SK-N-SH treated with all-trans-retinoic acid at 6 μM for 48 hours (cell line): ENCODE measurements at regions not wholly inside any gene's neighbourhood (a gene's known extent, or its start where the extent isn't known, plus 50 kb on each side); places are given as distances from the start of the nearest gene placed in this dataset.

Source experiments
- ATAC-seq: fragments of 200-7000 bp; cut with Tn5 transposase; 3 replicates; pipeline ENCODE4 v1.9.1; 2020; ENCODE audit warnings: mild to moderate bottlenecking, moderate library complexity
- ARNTL ChIP-seq: fragments of 450-650 bp; formaldehyde crosslinking; IDR thresholded peaks from 2 replicates; pipeline ENCODE4 v1.5.0; 2020; ENCODE audit warnings: low read depth, mild to moderate bottlenecking, moderate library complexity, borderline replicate concordance
- BACH2 ChIP-seq: fragments of 250-450 bp; sonication (Bioruptor Pico); IDR thresholded peaks from 2 replicates; pipeline ENCODE4 v1.9.0; 2021; ENCODE audit warnings: mild to moderate bottlenecking, borderline replicate concordance
- CSDC2 ChIP-seq: fragments of 250-450 bp; sonication (Bioruptor Pico); IDR thresholded peaks from 2 replicates; pipeline ENCODE4 v1.5.0; 2020; ENCODE audit warnings: mild to moderate bottlenecking, moderate library complexity
- ESRRG ChIP-seq: fragments of 250-450 bp; sonication (Bioruptor Pico); IDR thresholded peaks from 2 replicates; pipeline ENCODE4 v1.6.1; 2021; ENCODE audit warnings: mild to moderate bottlenecking
- GLIS3 ChIP-seq: fragments of 250-450 bp; sonication (Bioruptor Pico); IDR thresholded peaks from 2 replicates; pipeline ENCODE4 v1.5.0; 2020; ENCODE audit warnings: mild to moderate bottlenecking, moderate library complexity
- ISL1 ChIP-seq: fragments of 250-450 bp; sonication (Bioruptor Pico); IDR thresholded peaks from 2 replicates; pipeline ENCODE4 v2.1.2; 2022; ENCODE audit warnings: mild to moderate bottlenecking, moderate library complexity
- OSR1 ChIP-seq: fragments of 250-450 bp; sonication (Bioruptor Pico); IDR thresholded peaks from 2 replicates; pipeline ENCODE4 v1.8.0; 2022; ENCODE audit warnings: moderate library complexity, mild to moderate bottlenecking, inconsistent platforms
- PPARA ChIP-seq: fragments of 250-450 bp; sonication (Bioruptor Pico); IDR thresholded peaks from 2 replicates; pipeline ENCODE4 v1.5.0; 2020; ENCODE audit warnings: mild to moderate bottlenecking, borderline replicate concordance
- RARB ChIP-seq: fragments of 250-450 bp; sonication (Bioruptor Pico); IDR thresholded peaks from 2 replicates; pipeline ENCODE4 v1.8.0; 2021; ENCODE audit warnings: mild to moderate bottlenecking, moderate library complexity
- TOX ChIP-seq: fragments of 250-450 bp; sonication (Bioruptor Pico); IDR thresholded peaks from 2 replicates; pipeline ENCODE4 v1.8.0; 2021; ENCODE audit warnings: mild to moderate bottlenecking, moderate library complexity, borderline replicate concordance
- ZC3H10 ChIP-seq: fragments of 250-450 bp; sonication (Bioruptor Pico); IDR thresholded peaks from 2 replicates; pipeline ENCODE4 v1.5.1; 2021; ENCODE audit warnings: mild to moderate bottlenecking, moderate library complexity
- ZFP30 ChIP-seq: fragments of 450-650 bp; formaldehyde crosslinking; IDR thresholded peaks from 2 replicates; pipeline ENCODE4 v1.5.0; 2022; ENCODE audit warnings: mild to moderate bottlenecking, moderate library complexity
- ZNF565 ChIP-seq: fragments of 450-650 bp; formaldehyde crosslinking; conservative IDR thresholded peaks from 2 replicates; pipeline ENCODE4 v1.5.0; 2020; ENCODE audit warnings: low read depth, mild to moderate bottlenecking, moderate library complexity
- ZNF70 ChIP-seq: fragments of 450-650 bp; formaldehyde crosslinking; IDR thresholded peaks from 2 replicates; pipeline ENCODE4 v1.5.0; 2020; ENCODE audit warnings: mild to moderate bottlenecking, moderate library complexity
- TF ChIP-seq, protein P1 (sequence below): fragments of 250-450 bp; sonication (Bioruptor Pico); IDR thresholded peaks from 2 replicates; pipeline ENCODE4 v1.8.0; 2020; ENCODE audit warnings: mild to moderate bottlenecking, moderate library complexity, borderline replicate concordance
- TF ChIP-seq, protein P2 (sequence below): fragments of 250-450 bp; sonication (Bioruptor Pico); IDR thresholded peaks from 2 replicates; pipeline ENCODE4 v1.5.1; 2021; ENCODE audit warnings: mild to moderate bottlenecking, moderate library complexity
- TF ChIP-seq, protein P3 (sequence below): fragments of 250-450 bp; sonication (Bioruptor Pico); IDR thresholded peaks from 2 replicates; pipeline ENCODE4 v1.5.1; 2020; ENCODE audit warnings: low read depth, mild to moderate bottlenecking, moderate library complexity
- TF ChIP-seq, protein P4 (sequence below): fragments of 250-450 bp; sonication (Bioruptor Pico); IDR thresholded peaks from 2 replicates; pipeline ENCODE4 v1.5.0; 2020; ENCODE audit warnings: mild to moderate bottlenecking, moderate library complexity

DNA sequence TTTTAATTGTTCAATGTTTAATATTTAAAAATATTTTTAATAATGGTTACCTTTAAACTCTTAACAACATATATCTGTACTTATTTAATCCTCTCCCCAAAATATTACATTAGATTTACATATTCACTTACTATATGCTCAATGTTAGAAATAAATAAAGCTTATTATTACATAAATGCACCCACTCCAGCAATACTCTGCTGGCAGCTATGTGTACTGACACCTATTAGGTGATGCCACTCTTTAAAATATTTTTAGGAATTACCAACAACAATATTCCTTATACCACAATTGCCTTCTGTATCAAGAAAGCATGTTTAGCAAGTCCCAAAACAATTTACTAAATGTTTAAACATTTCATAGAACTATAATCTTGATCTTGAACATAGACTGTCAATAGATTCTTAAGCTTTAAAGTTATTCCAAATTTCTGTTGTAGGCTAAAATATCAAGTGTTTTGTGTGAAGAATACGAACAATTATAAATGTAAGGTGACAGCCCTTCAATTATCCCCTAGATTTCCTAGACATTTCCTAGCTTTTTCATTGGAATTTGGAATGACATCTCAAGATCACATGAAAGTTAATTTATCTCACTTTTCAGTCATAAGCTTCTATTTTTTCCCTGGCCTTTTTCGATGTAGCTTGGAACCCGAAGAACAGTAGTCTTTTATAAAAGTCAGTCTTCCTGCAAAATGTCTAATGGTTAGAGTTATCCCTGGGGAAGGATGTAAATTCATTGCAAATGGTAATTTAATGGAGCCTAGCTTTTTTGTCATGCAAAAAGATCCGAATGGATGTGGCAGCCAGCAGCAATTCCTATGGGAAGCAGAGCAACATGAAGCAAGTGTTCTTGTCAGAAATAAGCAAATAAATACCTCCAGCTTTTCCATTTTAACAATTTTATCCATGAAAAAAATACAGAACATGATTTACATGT, 907.5 kb upstream of the ATXN7L3B start:
- no peak for ATAC-seq
- TF ChIP-seq BACH2 (CRISPR knock-in tag): no peak
- TF ChIP-seq, protein P1, sequence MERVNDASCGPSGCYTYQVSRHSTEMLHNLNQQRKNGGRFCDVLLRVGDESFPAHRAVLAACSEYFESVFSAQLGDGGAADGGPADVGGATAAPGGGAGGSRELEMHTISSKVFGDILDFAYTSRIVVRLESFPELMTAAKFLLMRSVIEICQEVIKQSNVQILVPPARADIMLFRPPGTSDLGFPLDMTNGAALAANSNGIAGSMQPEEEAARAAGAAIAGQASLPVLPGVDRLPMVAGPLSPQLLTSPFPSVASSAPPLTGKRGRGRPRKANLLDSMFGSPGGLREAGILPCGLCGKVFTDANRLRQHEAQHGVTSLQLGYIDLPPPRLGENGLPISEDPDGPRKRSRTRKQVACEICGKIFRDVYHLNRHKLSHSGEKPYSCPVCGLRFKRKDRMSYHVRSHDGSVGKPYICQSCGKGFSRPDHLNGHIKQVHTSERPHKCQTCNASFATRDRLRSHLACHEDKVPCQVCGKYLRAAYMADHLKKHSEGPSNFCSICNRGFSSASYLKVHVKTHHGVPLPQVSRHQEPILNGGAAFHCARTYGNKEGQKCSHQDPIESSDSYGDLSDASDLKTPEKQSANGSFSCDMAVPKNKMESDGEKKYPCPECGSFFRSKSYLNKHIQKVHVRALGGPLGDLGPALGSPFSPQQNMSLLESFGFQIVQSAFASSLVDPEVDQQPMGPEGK (CRISPR knock-in tag): no peak
- TF ChIP-seq, protein P2, sequence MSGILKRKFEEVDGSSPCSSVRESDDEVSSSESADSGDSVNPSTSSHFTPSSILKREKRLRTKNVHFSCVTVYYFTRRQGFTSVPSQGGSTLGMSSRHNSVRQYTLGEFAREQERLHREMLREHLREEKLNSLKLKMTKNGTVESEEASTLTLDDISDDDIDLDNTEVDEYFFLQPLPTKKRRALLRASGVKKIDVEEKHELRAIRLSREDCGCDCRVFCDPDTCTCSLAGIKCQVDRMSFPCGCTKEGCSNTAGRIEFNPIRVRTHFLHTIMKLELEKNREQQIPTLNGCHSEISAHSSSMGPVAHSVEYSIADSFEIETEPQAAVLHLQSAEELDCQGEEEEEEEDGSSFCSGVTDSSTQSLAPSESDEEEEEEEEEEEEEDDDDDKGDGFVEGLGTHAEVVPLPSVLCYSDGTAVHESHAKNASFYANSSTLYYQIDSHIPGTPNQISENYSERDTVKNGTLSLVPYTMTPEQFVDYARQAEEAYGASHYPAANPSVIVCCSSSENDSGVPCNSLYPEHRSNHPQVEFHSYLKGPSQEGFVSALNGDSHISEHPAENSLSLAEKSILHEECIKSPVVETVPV (CRISPR knock-in tag): no peak
- TF ChIP-seq, protein P3, sequence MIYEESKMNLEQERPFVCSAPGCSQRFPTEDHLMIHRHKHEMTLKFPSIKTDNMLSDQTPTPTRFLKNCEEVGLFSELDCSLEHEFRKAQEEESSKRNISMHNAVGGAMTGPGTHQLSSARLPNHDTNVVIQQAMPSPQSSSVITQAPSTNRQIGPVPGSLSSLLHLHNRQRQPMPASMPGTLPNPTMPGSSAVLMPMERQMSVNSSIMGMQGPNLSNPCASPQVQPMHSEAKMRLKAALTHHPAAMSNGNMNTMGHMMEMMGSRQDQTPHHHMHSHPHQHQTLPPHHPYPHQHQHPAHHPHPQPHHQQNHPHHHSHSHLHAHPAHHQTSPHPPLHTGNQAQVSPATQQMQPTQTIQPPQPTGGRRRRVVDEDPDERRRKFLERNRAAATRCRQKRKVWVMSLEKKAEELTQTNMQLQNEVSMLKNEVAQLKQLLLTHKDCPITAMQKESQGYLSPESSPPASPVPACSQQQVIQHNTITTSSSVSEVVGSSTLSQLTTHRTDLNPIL: no peak
- TF ChIP-seq ESRRG (CRISPR knock-in tag): no peak
- no peak for TF ChIP-seq ARNTL (CRISPR knock-in tag)
- TF ChIP-seq ZNF565: no peak
- TF ChIP-seq OSR1: no peak
- TF ChIP-seq ZFP30: no peak

DNA sequence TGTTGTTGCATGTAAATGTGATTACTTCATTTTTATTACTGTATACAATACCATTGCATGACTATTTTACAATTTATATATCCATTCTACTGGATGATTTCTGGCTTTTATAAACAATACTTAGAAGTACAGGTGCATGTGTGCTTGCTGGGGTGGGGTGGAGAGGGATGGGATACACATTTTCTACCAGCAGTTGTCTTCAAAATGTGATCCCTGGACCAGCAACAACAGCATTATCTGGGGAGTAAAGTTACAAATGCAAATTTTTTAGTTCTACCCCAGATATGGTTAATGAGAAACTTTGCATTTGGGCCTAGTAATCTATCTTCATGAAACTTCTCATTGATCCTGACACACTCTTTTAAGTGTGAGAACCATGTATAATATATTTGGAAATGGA, 905.4 kb upstream of the ATXN7L3B start:
- TF ChIP-seq ZNF70 (CRISPR knock-in tag): no peak
- no peak for TF ChIP-seq GLIS3 (CRISPR knock-in tag)
- TF ChIP-seq, protein P4, sequence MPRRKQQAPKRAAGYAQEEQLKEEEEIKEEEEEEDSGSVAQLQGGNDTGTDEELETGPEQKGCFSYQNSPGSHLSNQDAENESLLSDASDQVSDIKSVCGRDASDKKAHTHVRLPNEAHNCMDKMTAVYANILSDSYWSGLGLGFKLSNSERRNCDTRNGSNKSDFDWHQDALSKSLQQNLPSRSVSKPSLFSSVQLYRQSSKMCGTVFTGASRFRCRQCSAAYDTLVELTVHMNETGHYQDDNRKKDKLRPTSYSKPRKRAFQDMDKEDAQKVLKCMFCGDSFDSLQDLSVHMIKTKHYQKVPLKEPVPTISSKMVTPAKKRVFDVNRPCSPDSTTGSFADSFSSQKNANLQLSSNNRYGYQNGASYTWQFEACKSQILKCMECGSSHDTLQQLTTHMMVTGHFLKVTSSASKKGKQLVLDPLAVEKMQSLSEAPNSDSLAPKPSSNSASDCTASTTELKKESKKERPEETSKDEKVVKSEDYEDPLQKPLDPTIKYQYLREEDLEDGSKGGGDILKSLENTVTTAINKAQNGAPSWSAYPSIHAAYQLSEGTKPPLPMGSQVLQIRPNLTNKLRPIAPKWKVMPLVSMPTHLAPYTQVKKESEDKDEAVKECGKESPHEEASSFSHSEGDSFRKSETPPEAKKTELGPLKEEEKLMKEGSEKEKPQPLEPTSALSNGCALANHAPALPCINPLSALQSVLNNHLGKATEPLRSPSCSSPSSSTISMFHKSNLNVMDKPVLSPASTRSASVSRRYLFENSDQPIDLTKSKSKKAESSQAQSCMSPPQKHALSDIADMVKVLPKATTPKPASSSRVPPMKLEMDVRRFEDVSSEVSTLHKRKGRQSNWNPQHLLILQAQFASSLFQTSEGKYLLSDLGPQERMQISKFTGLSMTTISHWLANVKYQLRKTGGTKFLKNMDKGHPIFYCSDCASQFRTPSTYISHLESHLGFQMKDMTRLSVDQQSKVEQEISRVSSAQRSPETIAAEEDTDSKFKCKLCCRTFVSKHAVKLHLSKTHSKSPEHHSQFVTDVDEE (CRISPR knock-in tag): no peak
- TF ChIP-seq, protein P3: no peak
- no peak for TF ChIP-seq BACH2 (CRISPR knock-in tag)
- TF ChIP-seq TOX (CRISPR knock-in tag): no peak
- no peak for TF ChIP-seq ZNF565
- TF ChIP-seq RARB (CRISPR knock-in tag): no peak
- no peak for TF ChIP-seq ZC3H10 (CRISPR knock-in tag)
- no peak for TF ChIP-seq ZFP30
- TF ChIP-seq ARNTL (CRISPR knock-in tag): no peak
- no peak for TF ChIP-seq ISL1 (CRISPR knock-in tag)
- no peak for TF ChIP-seq CSDC2
- TF ChIP-seq, all 23 proteins: peak for 0
- no peak for ATAC-seq

DNA sequence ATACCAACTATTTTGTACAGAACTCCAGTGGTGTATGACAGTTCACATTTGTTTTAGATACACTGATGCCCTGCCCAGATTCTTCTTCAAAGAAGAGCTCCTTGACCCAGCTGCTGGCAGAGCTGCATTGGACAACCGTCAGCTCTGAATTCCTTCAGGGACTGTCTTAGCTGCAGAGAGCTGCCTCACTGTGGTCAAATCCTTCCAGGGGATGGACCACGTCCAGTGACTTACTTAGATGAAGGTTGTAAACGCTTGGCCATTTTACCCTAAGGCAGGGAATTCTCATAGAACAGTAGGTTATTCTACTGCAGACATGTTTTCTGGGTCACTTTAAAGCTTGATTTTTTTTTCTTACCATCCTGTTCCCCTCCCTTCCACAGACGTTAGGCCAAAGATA, 905.0 kb upstream of the ATXN7L3B start:
- no peak for ATAC-seq
- TF ChIP-seq OSR1 (no peak), ZNF70 (CRISPR knock-in tag) (no peak), RARB (CRISPR knock-in tag) (no peak), TOX (CRISPR knock-in tag) (no peak), PPARA (CRISPR knock-in tag) (no peak), CSDC2 (no peak), ARNTL (CRISPR knock-in tag) (no peak), ZFP30 (no peak), GLIS3 (CRISPR knock-in tag) (no peak)
- TF ChIP-seq, protein P4 (CRISPR knock-in tag): no peak
- TF ChIP-seq, protein P1 (CRISPR knock-in tag): no peak
- TF ChIP-seq, protein P3: no peak
